OCI-LY7 (cell line): ENCODE measurements at regions not wholly inside any gene's neighbourhood (a gene's known extent, or its start where the extent isn't known, plus 50 kb on each side); places are given as distances from the start of the nearest gene placed in this dataset.

Experiments
- BruUV-seq: library from RNA; stranded (reverse); fragments of 400-500 nt; replicated peaks from 2 replicates; lab custom pipeline; 2021; lab: Mats Ljungman, UMichigan
- CTCF ChIA-PET: fragments of 300-600 bp; sonication (Branson Sonifier 250); formaldehyde crosslinking; loops from one replicate; lab custom pipeline; 2022; ENCODE audit warnings: antibody characterized with exemption; ENCODE audit not compliant: unreplicated experiment; lab: Charles Lee
- POLR2A ChIA-PET: fragments of 300-600 bp; sonication (Branson Sonifier 250); formaldehyde crosslinking; loops from one replicate; lab custom pipeline; 2022; ENCODE audit warnings: antibody characterized with exemption; lab: Charles Lee
- DNase-seq: peaks from one replicate; pipeline ENCODE4 v3.0.0-alpha.2; 2015; ENCODE audit warnings: low spot score
- H2AFZ ChIP-seq: fragments of 200-600 bp; sonication (generic), shearing (Covaris generic); 2 replicates; pipeline ENCODE4 v1.6.1; 2014; ENCODE audit warnings: mild to moderate bottlenecking, antibody characterized with exemption, low read length, moderate library complexity
- H3K27ac ChIP-seq: fragments of 200-600 bp; sonication (generic); 2 replicates; pipeline ENCODE4 v1.5.1; 2014; ENCODE audit warnings: mixed run types, low read depth, mild to moderate bottlenecking, moderate library complexity, low read length, inconsistent platforms; ENCODE audit not compliant: poor library complexity, severe bottlenecking
- H3K36me3 ChIP-seq: fragments of 200-600 bp; sonication (generic); 2 replicates; pipeline ENCODE4 v1.6.1; 2014; ENCODE audit warnings: mild to moderate bottlenecking, antibody characterized with exemption, low read length, moderate library complexity, mixed read lengths; ENCODE audit not compliant: insufficient read depth
- H3K4me1 ChIP-seq: fragments of 200-600 bp; sonication (generic); 2 replicates; pipeline ENCODE4 v1.5.1; 2014; ENCODE audit warnings: mild to moderate bottlenecking, low read length; ENCODE audit not compliant: insufficient read depth, poor library complexity, severe bottlenecking
- H3K4me2 ChIP-seq: fragments of 200-600 bp; sonication (generic); 2 replicates; pipeline ENCODE4 v1.6.1; 2014; ENCODE audit warnings: mild to moderate bottlenecking, low read length
- H3K4me3 ChIP-seq: fragments of 200-600 bp; sonication (generic); 2 replicates; pipeline ENCODE4 v1.5.1; 2014; ENCODE audit warnings: mild to moderate bottlenecking, low read depth, low read length; ENCODE audit not compliant: poor library complexity, severe bottlenecking
- H3K79me2 ChIP-seq: fragments of 200-600 bp; sonication (generic); 2 replicates; pipeline ENCODE4 v1.6.1; 2016; ENCODE audit warnings: low read depth, mild to moderate bottlenecking, low read length, moderate library complexity, mixed read lengths; ENCODE audit not compliant: insufficient read depth
- H3K9me2 ChIP-seq: fragments of 200-600 bp; sonication (generic); 2 replicates; pipeline ENCODE4 v1.6.1; 2016; ENCODE audit warnings: mild to moderate bottlenecking, low read length, mixed read lengths; ENCODE audit not compliant: insufficient read depth
- H3K9me3 ChIP-seq: fragments of 200-600 bp; sonication (generic); 2 replicates; pipeline ENCODE4 v1.6.1; 2014; ENCODE audit warnings: mild to moderate bottlenecking, mixed run types, low read length, mixed read lengths
- H4K20me1 ChIP-seq: fragments of 200-600 bp; sonication (generic); 2 replicates; pipeline ENCODE4 v1.6.1; 2014; ENCODE audit warnings: mild to moderate bottlenecking, antibody characterized with exemption, low read length, moderate library complexity, mixed read lengths; ENCODE audit not compliant: insufficient read depth
- CTCF ChIP-seq: fragments of 200-600 bp; sonication (generic); conservative IDR thresholded peaks from 2 replicates; pipeline ENCODE4 v1.5.1; 2014; ENCODE audit warnings: mild to moderate bottlenecking, antibody characterized with exemption, low read length, moderate library complexity, mixed read lengths
- EZH2phosphoT487 ChIP-seq: fragments of 200-600 bp; sonication (generic); IDR thresholded peaks from 2 replicates; pipeline ENCODE4 v1.6.1; 2018; ENCODE audit warnings: low read depth, borderline replicate concordance, mild to moderate bottlenecking, mixed run types, antibody characterized with exemption, low read length, moderate library complexity, mixed read lengths
- intact Hi-C: fragments of 100-400 bp; cut with micrococcal nuclease; formaldehyde crosslinking; loops from one replicate; pipeline ENCODE4 v1.10.0; 2022; ENCODE audit not compliant: unreplicated experiment

GRCh38 chr7:36006636-36007229 is 146.3 kb upstream of the EEPD1 start:
- no peak overlapping the region for H3K4me3 ChIP-seq
- POLR2A ChIA-PET: no interaction called here
- intact Hi-C loops: no loop called here
- BruUV-seq: no TSS peak
- H3K9me3 ChIP-seq: no peaks in the 10 kb centered on the region
- no peak overlapping the region for H2AFZ ChIP-seq
- TF ChIP-seq EZH2phosphoT487: no peak
- TF ChIP-seq CTCF: no peak
- no peaks in the 10 kb centered on the region for H3K4me1 ChIP-seq
- CTCF ChIA-PET: no interaction called here
- H3K79me2 ChIP-seq: no peaks in the 10 kb centered on the region
- H3K4me2 ChIP-seq: no peak overlapping the region
- no peaks in the 10 kb centered on the region for H3K36me3 ChIP-seq
- no peak for DNase-seq
- H4K20me1 ChIP-seq: no peaks in the 10 kb centered on the region
- H3K27ac ChIP-seq: no peak overlapping the region
- H3K9me2 ChIP-seq: no peaks in the 10 kb centered on the region

- Histone ChIP-seq H3K36me3 (no peaks in the 10 kb centered on the region), H3K4me2 (no peak overlapping the region), H2AFZ (no peak overlapping the region), H4K20me1 (no peaks in the 10 kb centered on the region), H3K4me1 (no peaks in the 10 kb centered on the region), H3K9me2 (no peaks in the 10 kb centered on the region), H3K4me3 (no peak overlapping the region), H3K27ac (no peak overlapping the region), H3K79me2 (no peaks in the 10 kb centered on the region), H3K9me3 (no peaks in the 10 kb centered on the region)
- ChIA-PET POLR2A (interaction anchor here (0.5 to 1.6 kb wide), 2 partner anchors 108 to 277 kb away, joined by 3 read pairs; no protein-coding TSS in a partner anchor), CTCF (no interaction called here)
- intact Hi-C loops: no loop called here
- DNase-seq: no peak
- TF ChIP-seq EZH2phosphoT487 (no peak), CTCF (no peak)
- BruUV-seq: no TSS peak
Observed at GRCh38 chr7:36010656-36011587, 142.1 kb upstream of the EEPD1 start.

GRCh38 chr7:36011588-36011965 is 141.5 kb upstream of the EEPD1 start:
- Histone ChIP-seq H3K9me2 (no peaks in the 10 kb centered on the region), H3K36me3 (no peaks in the 10 kb centered on the region), H2AFZ (no peak overlapping the region), H4K20me1 (no peaks in the 10 kb centered on the region), H3K4me2 (no peak overlapping the region), H3K9me3 (no peaks in the 10 kb centered on the region), H3K4me1 (no peaks in the 10 kb centered on the region), H3K79me2 (no peaks in the 10 kb centered on the region), H3K27ac (no peak overlapping the region), H3K4me3 (no peak overlapping the region)
- BruUV-seq: no TSS peak
- ChIA-PET POLR2A (no interaction called here), CTCF (no interaction called here)
- no peak for DNase-seq
- no peak for TF ChIP-seq EZH2phosphoT487
- no peak for TF ChIP-seq CTCF
- intact Hi-C loops: no loop called here
